Stimulated activated naive B cell treated with anti-CD40 and anti-IgM and Interleukin-4, amounts not matched to agents 10 μg/mL and 1 μg/mL and 100 μg/mL, for 72 hours (primary cell): ENCODE measurements at regions not wholly inside any gene's neighbourhood (a gene's known extent, or its start where the extent isn't known, plus 50 kb on each side); places are given as distances from the start of the nearest gene placed in this dataset.
A peak's percentile ranks its signal among the peaks of the same experiment; 100 is the strongest.
"Not testable (repeated sequence)": the region's sequence is repeated elsewhere in the genome, so short reads cannot be mapped to it uniquely, and the experiment has no call there.

Experiments
- ATAC-seq, 2 donors: fragments of 150-1000 bp; cut with Tn5 transposase; replicated peaks; 2 replicates each; pipeline ENCODE4 v1.10.0; 2021; ENCODE audit warnings: moderate library complexity in 1 of 2
- DNase-seq: peaks from one replicate; pipeline ENCODE4 v3.0.0; 2021
- H3K27ac Mint-ChIP-seq: one replicate; pipeline ENCODE4 v1.8.0; 2022; ENCODE audit warnings: mild to moderate bottlenecking, mixed read lengths
- H3K27me3 Mint-ChIP-seq, 2 donors: one replicate each; pipeline ENCODE4 v1.8.0; 2022; ENCODE audit warnings: mixed read lengths in 2 of 2
- H3K36me3 Mint-ChIP-seq, 2 donors: one replicate each; pipeline ENCODE4 v1.8.0; 2022; ENCODE audit warnings: mixed read lengths in 2 of 2, mild to moderate bottlenecking in 1 of 2
- H3K4me1 Mint-ChIP-seq, 2 donors: one replicate each; pipeline ENCODE4 v1.8.0; 2022; ENCODE audit warnings: mixed read lengths in 2 of 2, mild to moderate bottlenecking in 1 of 2
- H3K4me3 Mint-ChIP-seq, 2 donors: one replicate each; pipeline ENCODE4 v1.8.0; 2022; ENCODE audit warnings: mild to moderate bottlenecking in 2 of 2, mixed read lengths in 2 of 2, moderate library complexity in 1 of 2
- H3K9me3 Mint-ChIP-seq, 2 donors: one replicate each; pipeline ENCODE4 v1.8.0; 2022; ENCODE audit warnings: mixed read lengths in 2 of 2, mild to moderate bottlenecking in 1 of 2

- Mint-ChIP-seq H3K27ac (no peak overlapping the region), H3K27me3 (no peaks in the 10 kb centered on the region), H3K4me3 (no peak overlapping the region), H3K4me1 (no peaks in the 10 kb centered on the region), H3K36me3 (no peaks in the 10 kb centered on the region), H3K9me3 (peaks cover 0 to 6% of the 10 kb centered on the region in 2 donors)
- DNase-seq (no peak), ATAC-seq (no peak)
These were observed 299.1 kb upstream of the ANKRD50 start for GRCh38 chr4:125011646-125012045.

DNA sequence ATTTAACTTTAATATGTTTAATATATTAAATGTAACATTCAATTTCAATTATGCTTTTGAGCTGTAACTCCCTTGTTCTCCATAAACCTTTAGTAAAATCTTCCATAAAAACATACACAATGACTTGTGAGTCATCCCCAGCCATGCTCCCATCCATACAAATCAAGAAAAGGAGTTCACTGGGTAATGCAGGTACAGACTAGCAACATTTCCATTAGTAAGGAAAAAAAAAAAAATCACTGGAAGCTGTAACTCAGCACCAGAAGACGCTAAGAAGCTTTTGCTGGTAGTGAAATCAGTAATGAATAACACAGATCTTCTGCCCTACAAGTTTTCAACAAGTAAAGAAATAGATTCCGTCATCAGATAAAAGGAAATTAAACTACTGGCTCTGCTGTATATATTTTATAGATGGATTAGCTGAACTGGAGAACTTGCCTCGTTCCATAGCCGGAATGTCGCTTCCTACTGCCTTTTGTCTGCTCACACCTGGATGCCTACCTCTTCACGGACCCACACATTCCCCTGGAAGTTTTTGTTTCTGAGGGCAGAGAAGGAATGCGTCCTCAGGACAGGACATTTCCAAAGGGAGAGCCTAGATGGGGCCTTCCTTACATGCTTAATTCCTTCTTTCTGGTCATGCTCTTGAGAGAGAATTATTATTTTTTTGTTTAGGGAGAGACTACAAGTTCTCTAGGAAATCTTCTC is 298.4 kb upstream of the ANKRD50 start:
- no peaks in the 10 kb centered on the region for H3K4me1 Mint-ChIP-seq
- ATAC-seq (no peak), DNase-seq (no peak)
- H3K9me3 Mint-ChIP-seq: peaks cover 0 to 6% of the 10 kb centered on the region in 2 donors
- H3K27me3 Mint-ChIP-seq: no peaks in the 10 kb centered on the region
- no peak overlapping the region for H3K27ac Mint-ChIP-seq
- no peak overlapping the region for H3K4me3 Mint-ChIP-seq
- H3K36me3 Mint-ChIP-seq: no peaks in the 10 kb centered on the region

DNA sequence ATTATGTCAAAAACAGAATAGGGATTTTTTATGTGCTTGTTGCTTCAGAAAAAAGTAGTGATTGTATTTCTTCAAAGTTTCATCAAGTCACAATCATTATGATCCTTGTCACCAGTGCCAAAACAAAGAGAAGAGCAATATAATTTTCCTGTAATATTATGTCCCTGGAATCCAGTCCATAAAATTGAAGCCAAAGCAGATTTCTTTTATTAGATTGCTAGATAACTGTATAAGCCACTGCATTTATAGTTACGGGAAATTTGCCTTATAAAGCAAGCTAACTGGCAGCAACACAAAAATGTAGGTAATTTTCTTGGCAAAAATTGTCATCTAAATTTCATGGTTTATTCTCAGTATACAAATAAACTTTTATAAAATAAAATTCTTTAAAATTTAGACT is 296.1 kb upstream of the ANKRD50 start:
- H3K27ac Mint-ChIP-seq: no peak overlapping the region
- no peak overlapping the region for H3K4me3 Mint-ChIP-seq
- DNase-seq: no peak
- no peaks in the 10 kb centered on the region for H3K27me3 Mint-ChIP-seq
- no peaks in the 10 kb centered on the region for H3K4me1 Mint-ChIP-seq
- ATAC-seq: no peak
- H3K36me3 Mint-ChIP-seq: no peaks in the 10 kb centered on the region
- H3K9me3 Mint-ChIP-seq: peaks cover 0 to 5% of the 10 kb centered on the region in 2 donors

GRCh38 chr4:125004676-125005075 is 292.1 kb upstream of the ANKRD50 start:
- peaks cover 0 to 5% of the 10 kb centered on the region in 2 donors for H3K9me3 Mint-ChIP-seq
- no peak overlapping the region for H3K4me3 Mint-ChIP-seq
- ATAC-seq (no peak), DNase-seq (no peak)
- H3K27me3 Mint-ChIP-seq: no peaks in the 10 kb centered on the region
- no peaks in the 10 kb centered on the region for H3K4me1 Mint-ChIP-seq
- H3K27ac Mint-ChIP-seq: no peak overlapping the region
- no peaks in the 10 kb centered on the region for H3K36me3 Mint-ChIP-seq

GRCh38 chr4:125003840-125004239 is 291.3 kb upstream of the ANKRD50 start:
- peaks cover 0 to 5% of the 10 kb centered on the region in 2 donors for H3K9me3 Mint-ChIP-seq
- H3K4me1 Mint-ChIP-seq: no peaks in the 10 kb centered on the region
- DNase-seq (no peak), ATAC-seq (no peak)
- no peaks in the 10 kb centered on the region for H3K36me3 Mint-ChIP-seq
- H3K27ac Mint-ChIP-seq: no peak overlapping the region
- H3K4me3 Mint-ChIP-seq: no peak overlapping the region
- no peaks in the 10 kb centered on the region for H3K27me3 Mint-ChIP-seq

DNA sequence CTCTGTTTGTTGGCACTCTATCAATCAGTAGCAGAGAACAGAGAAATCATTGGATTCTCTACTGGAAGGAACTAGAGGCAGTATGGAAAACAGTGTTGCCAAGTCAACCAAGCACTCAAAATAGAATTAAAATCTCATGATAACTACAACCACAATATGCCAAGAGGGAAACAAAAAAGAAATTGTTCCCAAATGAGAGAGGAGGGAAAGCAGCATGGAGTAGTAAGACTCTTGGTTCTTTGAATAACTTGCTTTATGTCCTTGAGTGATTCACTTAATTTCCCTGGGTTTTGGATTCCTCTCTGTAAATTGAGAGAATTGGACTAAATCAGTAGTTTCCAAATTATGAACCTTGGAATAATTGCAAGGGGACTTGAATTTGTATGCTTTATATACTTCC is 285.5 kb upstream of the ANKRD50 start:
- Mint-ChIP-seq H3K36me3 (no peaks in the 10 kb centered on the region), H3K4me3 (no peak overlapping the region), H3K27ac (no peak overlapping the region), H3K4me1 (no peaks in the 10 kb centered on the region), H3K9me3 (no peaks in the 10 kb centered on the region), H3K27me3 (no peaks in the 10 kb centered on the region)
- ATAC-seq (no peak), DNase-seq (no peak)

- no peaks in the 10 kb centered on the region for H3K9me3 Mint-ChIP-seq
- no peak overlapping the region for H3K4me3 Mint-ChIP-seq
- ATAC-seq (no peak), DNase-seq (no peak)
- no peaks in the 10 kb centered on the region for H3K4me1 Mint-ChIP-seq
- no peaks in the 10 kb centered on the region for H3K36me3 Mint-ChIP-seq
- H3K27ac Mint-ChIP-seq: no peak overlapping the region
- H3K27me3 Mint-ChIP-seq: no peaks in the 10 kb centered on the region
These were observed 284.6 kb upstream of the ANKRD50 start for GRCh38 chr4:124997124-124997523.

- H3K27ac Mint-ChIP-seq: no peak overlapping the region
- H3K36me3 Mint-ChIP-seq: no peaks in the 10 kb centered on the region
- no peak overlapping the region for H3K4me3 Mint-ChIP-seq
- ATAC-seq (peak in 1 of 2 donors; percentile 23), DNase-seq (no peak)
- H3K27me3 Mint-ChIP-seq: no peaks in the 10 kb centered on the region
- H3K4me1 Mint-ChIP-seq: no peaks in the 10 kb centered on the region
- peaks cover 0 to 1% of the 10 kb centered on the region in 2 donors for H3K9me3 Mint-ChIP-seq
These were observed 281.3 kb upstream of the ANKRD50 start for GRCh38 chr4:124993838-124994237.

- Mint-ChIP-seq H3K36me3 (no peaks in the 10 kb centered on the region), H3K4me1 (no peaks in the 10 kb centered on the region)
These were observed 277.9 kb upstream of the ANKRD50 start for GRCh38 chr4:124990398-124990797.

DNA sequence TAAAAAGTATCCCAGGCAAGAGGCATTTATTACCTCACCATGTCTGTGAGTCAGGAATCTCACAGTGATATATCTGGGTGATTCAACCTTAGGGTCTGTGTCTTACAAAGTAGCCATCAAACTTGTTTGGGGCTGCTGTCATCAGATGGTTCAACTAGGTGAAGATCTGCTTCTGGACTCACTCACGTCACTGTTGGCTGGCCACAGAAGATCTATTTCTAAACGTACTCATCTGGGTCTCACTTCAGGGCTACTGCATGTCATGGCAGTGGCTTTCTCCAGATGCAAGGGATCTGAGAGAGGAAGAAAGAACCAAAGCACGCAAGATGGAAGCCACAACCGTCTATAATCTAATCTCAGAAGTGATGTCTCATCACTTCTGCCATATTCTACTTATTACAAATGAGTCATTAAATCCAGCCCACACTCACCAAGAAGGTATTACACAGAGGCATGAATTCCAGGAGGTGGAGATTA is 267.8 kb upstream of the ANKRD50 start:
- Mint-ChIP-seq H3K27me3 (no peaks in the 10 kb centered on the region), H3K9me3 (peaks cover 0 to 3% of the 10 kb centered on the region in 2 donors), H3K27ac (no peak overlapping the region), H3K4me1 (no peaks in the 10 kb centered on the region), H3K4me3 (no peak overlapping the region), H3K36me3 (no peaks in the 10 kb centered on the region)
- DNase-seq: no peak
- ATAC-seq: no peak

More at GRCh38 chr4:124990398-124990797, 277.9 kb upstream of the ANKRD50 start:
- H3K4me3 Mint-ChIP-seq: no peak overlapping the region
- H3K27me3 Mint-ChIP-seq: no peaks in the 10 kb centered on the region
- ATAC-seq (no peak), DNase-seq (no peak)
- no peak overlapping the region for H3K27ac Mint-ChIP-seq
- H3K9me3 Mint-ChIP-seq: peaks cover 0 to 1% of the 10 kb centered on the region in 2 donors

DNA sequence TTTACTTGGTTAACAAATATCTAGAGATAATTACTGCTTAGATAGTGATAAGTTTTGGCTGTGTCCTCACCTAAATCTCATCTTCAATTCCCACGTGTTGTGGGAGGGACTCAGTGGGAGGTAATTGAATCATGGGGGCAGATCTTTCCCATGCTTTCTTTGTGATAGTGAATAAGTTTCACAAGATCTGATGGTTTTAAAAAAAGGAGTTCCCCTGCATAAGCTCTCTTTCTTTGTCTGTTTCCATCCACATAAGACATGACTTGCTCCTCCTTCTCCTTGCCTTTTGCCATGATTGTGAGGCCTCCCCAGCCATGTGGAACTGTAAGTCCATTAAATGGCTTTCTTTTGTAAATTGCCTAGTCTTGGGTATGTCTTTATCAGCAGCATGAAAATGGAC is 266.0 kb upstream of the ANKRD50 start:
- H3K36me3 Mint-ChIP-seq, H3K27me3 Mint-ChIP-seq, H3K27ac Mint-ChIP-seq, ATAC-seq, H3K4me1 Mint-ChIP-seq, H3K9me3 Mint-ChIP-seq, H3K4me3 Mint-ChIP-seq, DNase-seq: not testable (repeated sequence)

GRCh38 chr4:124977045-124977444 is 264.5 kb upstream of the ANKRD50 start:
- Mint-ChIP-seq H3K9me3 (peaks cover 0 to 3% of the 10 kb centered on the region in 2 donors), H3K36me3 (no peaks in the 10 kb centered on the region)
- ATAC-seq: no peak

DNA sequence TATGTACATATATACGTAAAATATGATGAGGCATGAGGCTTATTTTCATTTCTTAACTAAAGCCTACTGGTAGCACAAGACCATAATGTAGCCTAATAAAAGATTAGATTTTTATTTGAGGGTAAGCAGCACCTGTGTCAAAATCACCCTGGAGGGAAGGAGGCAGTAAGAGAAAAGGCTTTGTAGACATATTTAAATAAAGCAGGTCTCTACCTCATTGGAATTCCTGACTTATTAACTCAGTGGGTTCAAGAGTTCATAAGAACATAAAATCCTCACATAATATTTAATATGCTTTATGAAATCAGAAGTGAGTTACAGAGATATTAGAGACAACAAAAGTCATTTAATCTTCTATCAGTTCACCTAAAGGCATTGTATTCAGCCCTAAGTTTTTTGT is 261.6 kb upstream of the ANKRD50 start:
- Mint-ChIP-seq H3K4me3 (no peak overlapping the region), H3K27me3 (no peaks in the 10 kb centered on the region), H3K4me1 (no peaks in the 10 kb centered on the region), H3K36me3 (no peaks in the 10 kb centered on the region), H3K9me3 (peaks cover 0 to 6% of the 10 kb centered on the region in 2 donors), H3K27ac (no peak overlapping the region)
- no peak for ATAC-seq
- DNase-seq: no peak

More at GRCh38 chr4:124977045-124977444, 264.5 kb upstream of the ANKRD50 start:
- no peak for DNase-seq
- H3K4me1 Mint-ChIP-seq: no peaks in the 10 kb centered on the region
- no peak overlapping the region for H3K27ac Mint-ChIP-seq
- no peak overlapping the region for H3K4me3 Mint-ChIP-seq
- H3K27me3 Mint-ChIP-seq: no peaks in the 10 kb centered on the region

DNA sequence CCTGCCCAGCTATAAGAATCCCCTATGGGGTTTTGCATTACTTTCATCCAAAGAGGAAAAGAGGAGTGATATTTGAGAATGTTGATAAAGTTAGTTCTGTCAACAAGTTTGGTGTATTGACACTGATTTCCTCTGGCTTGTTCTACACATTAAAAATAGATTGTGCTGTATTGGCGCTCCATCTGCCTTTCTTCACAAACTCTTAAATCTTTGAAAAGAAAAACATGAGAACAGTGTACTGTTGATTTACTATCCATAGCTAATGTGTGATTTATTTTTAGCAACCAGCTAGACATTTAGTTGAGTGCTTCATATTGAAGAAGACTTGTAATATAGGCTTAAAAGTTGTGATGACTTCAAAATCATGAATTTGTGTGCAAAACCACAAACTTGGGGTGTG is 261.2 kb upstream of the ANKRD50 start:
- no peaks in the 10 kb centered on the region for H3K4me1 Mint-ChIP-seq
- ATAC-seq (no peak), DNase-seq (no peak)
- no peaks in the 10 kb centered on the region for H3K36me3 Mint-ChIP-seq
- H3K9me3 Mint-ChIP-seq: peaks cover 0 to 6% of the 10 kb centered on the region in 2 donors
- no peak overlapping the region for H3K4me3 Mint-ChIP-seq
- H3K27me3 Mint-ChIP-seq: no peaks in the 10 kb centered on the region
- H3K27ac Mint-ChIP-seq: no peak overlapping the region

DNA sequence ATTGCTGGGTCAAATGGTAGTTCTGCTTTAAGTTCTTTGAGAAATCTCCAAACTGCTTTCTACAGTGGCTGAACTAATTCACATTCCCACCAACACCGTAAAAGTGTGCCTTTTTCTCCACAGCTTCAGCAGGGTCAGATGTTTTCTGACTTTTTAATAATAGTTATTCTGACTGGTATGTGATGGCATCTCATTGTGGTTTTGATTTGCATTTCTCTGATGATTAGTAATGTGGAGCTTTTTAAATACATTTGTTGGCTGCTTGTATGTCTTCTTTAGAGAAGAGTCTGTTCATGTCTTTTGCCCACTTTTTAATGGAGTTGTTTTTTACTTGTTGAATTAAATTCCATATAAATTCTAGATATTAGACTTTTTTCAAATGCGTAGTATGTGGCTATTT is 257.5 kb upstream of the ANKRD50 start:
- no peak overlapping the region for H3K4me3 Mint-ChIP-seq
- H3K27me3 Mint-ChIP-seq: no peaks in the 10 kb centered on the region
- H3K27ac Mint-ChIP-seq: no peak overlapping the region

More for the DNA sequence above, 257.5 kb upstream of the ANKRD50 start:
- Mint-ChIP-seq H3K9me3 (peaks cover 0 to 3% of the 10 kb centered on the region in 2 donors), H3K36me3 (no peaks in the 10 kb centered on the region), H3K4me1 (no peaks in the 10 kb centered on the region)
- DNase-seq: no peak
- ATAC-seq: no peak
